HEK293 (cell line): ENCODE measurements at regions not wholly inside any gene's neighbourhood (a gene's known extent, or its start where the extent isn't known, plus 50 kb on each side); places are given as distances from the start of the nearest gene placed in this dataset.

ENCODE experiments used
- CTCF ChIP-seq: fragments of 450-650 bp; formaldehyde crosslinking; IDR thresholded peaks from 2 replicates; pipeline ENCODE4 v1.5.1; 2016; ENCODE audit warnings: missing biosample characterization, missing genetic modification characterization
- ZBTB17 ChIP-seq: fragments of 450-650 bp; formaldehyde crosslinking; IDR thresholded peaks from 2 replicates; pipeline ENCODE4 v1.5.1; 2016; ENCODE audit warnings: missing biosample characterization, missing genetic modification characterization
- ZNF354C ChIP-seq: fragments of 450-650 bp; formaldehyde crosslinking; IDR thresholded peaks from 2 replicates; pipeline ENCODE4 v1.5.1; 2016; ENCODE audit warnings: missing biosample characterization, missing genetic modification characterization, low read depth, borderline replicate concordance

- TF ChIP-seq ZNF354C (tag by site-specific recombination) (no peak), CTCF (no peak), ZBTB17 (tag by site-specific recombination) (no peak)
These were observed 287.0 kb downstream of the KCNC2 start for GRCh38 chr12:74922642-74923041.
